HG02571 (cell line): ENCODE measurements at regions not wholly inside any gene's neighbourhood (a gene's known extent, or its start where the extent isn't known, plus 50 kb on each side); places are given as distances from the start of the nearest gene placed in this dataset.
A peak's percentile ranks its signal among the peaks of the same experiment; 100 is the strongest.
"Not testable (repeated sequence)": the region's sequence is repeated elsewhere in the genome, so short reads cannot be mapped to it uniquely, and the experiment has no call there.

ENCODE experiments used
- ATAC-seq: cut with Tn5 transposase; IDR thresholded peaks from one replicate; pipeline ENCODE4 v1.9.1; 2021; ENCODE audit warnings: mild to moderate bottlenecking, moderate library complexity; ENCODE audit not compliant: unreplicated experiment

- ATAC-seq = no peak
Observed at GRCh38 chr2:125324273-125324672, 1299.2 kb downstream of the CNTNAP5 start.

- no peak for ATAC-seq
Observed at GRCh38 chr2:125330133-125330532, 1305.0 kb downstream of the CNTNAP5 start.

GRCh38 chr2:125341353-125341752 is 1314.6 kb upstream of the GYPC start:
- ATAC-seq = no peak

- ATAC-seq = not testable (repeated sequence)
Observed at GRCh38 chr2:125353542-125353941, 1302.4 kb upstream of the GYPC start.

GRCh38 chr2:125364192-125364983 is 1291.6 kb upstream of the GYPC start:
- ATAC-seq = no peak

- ATAC-seq = no peak
Observed at GRCh38 chr2:125364984-125365265, 1291.0 kb upstream of the GYPC start.

- no peak for ATAC-seq
Observed at GRCh38 chr2:125371867-125372266, 1284.1 kb upstream of the GYPC start.

GRCh38 chr2:125373293-125373692 is 1282.7 kb upstream of the GYPC start:
- ATAC-seq = no peak

GRCh38 chr2:125386074-125386473 is 1269.9 kb upstream of the GYPC start:
- no peak for ATAC-seq

GRCh38 chr2:125397535-125398251 is 1258.3 kb upstream of the GYPC start:
- ATAC-seq = peak; percentile 87

GRCh38 chr2:125398738-125399524 is 1257.0 kb upstream of the GYPC start:
- ATAC-seq = no peak

- ATAC-seq = no peak
Observed at GRCh38 chr2:125405816-125406215, 1250.1 kb upstream of the GYPC start.

- ATAC-seq = no peak
Observed at GRCh38 chr2:125408874-125409538, 1247.0 kb upstream of the GYPC start.

- ATAC-seq = no peak
Observed at GRCh38 chr2:125418483-125418882, 1237.5 kb upstream of the GYPC start.

- not testable (repeated sequence) for ATAC-seq
Observed at GRCh38 chr2:125422198-125422770, 1233.7 kb upstream of the GYPC start.

GRCh38 chr2:125424266-125424785 is 1231.6 kb upstream of the GYPC start:
- ATAC-seq = no peak

GRCh38 chr2:125427721-125428315 is 1228.1 kb upstream of the GYPC start:
- no peak for ATAC-seq

- ATAC-seq = no peak
Observed at GRCh38 chr2:125444106-125444505, 1211.9 kb upstream of the GYPC start.

GRCh38 chr2:125445495-125445894 is 1210.5 kb upstream of the GYPC start:
- no peak for ATAC-seq

- no peak for ATAC-seq
Observed at GRCh38 chr2:125450092-125450491, 1205.9 kb upstream of the GYPC start.
